Parathyroid adenoma (tissue), 2 donors: ENCODE measurements at regions not wholly inside any gene's neighbourhood (a gene's known extent, or its start where the extent isn't known, plus 50 kb on each side); places are given as distances from the start of the nearest gene placed in this dataset.

Source experiments
- H2AFZ ChIP-seq: fragments of 300-600 bp; sonication (generic); one replicate; pipeline ENCODE4 v1.7.0; 2017; ENCODE audit warnings: antibody characterized with exemption, mild to moderate bottlenecking
- H3K27ac ChIP-seq: fragments of 300-600 bp; sonication (generic); one replicate; pipeline ENCODE4 v1.7.0; 2017
- H3K27me3 ChIP-seq: fragments of 300-600 bp; sonication (generic); one replicate; pipeline ENCODE4 v1.7.0; 2017; ENCODE audit warnings: low read length; ENCODE audit not compliant: control insufficient read depth, insufficient read depth
- H3K36me3 ChIP-seq: fragments of 300-600 bp; sonication (generic); one replicate; pipeline ENCODE4 v1.7.0; 2017; ENCODE audit warnings: low read length; ENCODE audit not compliant: control insufficient read depth, insufficient read depth
- H3K4me1 ChIP-seq: fragments of 300-600 bp; sonication (generic); one replicate; pipeline ENCODE4 v1.7.0; 2017; ENCODE audit warnings: control low read depth
- H3K4me2 ChIP-seq: fragments of 300-600 bp; sonication (generic); one replicate; pipeline ENCODE4 v1.7.0; 2017; ENCODE audit warnings: low read length
- H3K4me3 ChIP-seq: fragments of 300-600 bp; sonication (generic); one replicate; pipeline ENCODE4 v1.7.0; 2017; ENCODE audit warnings: low read depth, low read length
- H3K79me2 ChIP-seq: fragments of 300-600 bp; sonication (generic); one replicate; pipeline ENCODE4 v1.7.0; 2017; ENCODE audit warnings: control low read depth
- H3K9ac ChIP-seq: fragments of 300-600 bp; sonication (generic); one replicate; pipeline ENCODE4 v1.7.0; 2017; ENCODE audit warnings: mild to moderate bottlenecking
- H3K9me3 ChIP-seq: fragments of 300-600 bp; sonication (generic); one replicate; pipeline ENCODE4 v1.7.0; 2017; ENCODE audit warnings: low read length; ENCODE audit not compliant: control insufficient read depth
- TF ChIP-seq, protein P1 (sequence below): fragments of 300-600 bp; sonication (generic); IDR thresholded peaks from one replicate; pipeline ENCODE4 v1.7.0; 2017; ENCODE audit warnings: antibody characterized with exemption, mild to moderate bottlenecking
- donor health status: primary hyperparathyroidism.

DNA sequence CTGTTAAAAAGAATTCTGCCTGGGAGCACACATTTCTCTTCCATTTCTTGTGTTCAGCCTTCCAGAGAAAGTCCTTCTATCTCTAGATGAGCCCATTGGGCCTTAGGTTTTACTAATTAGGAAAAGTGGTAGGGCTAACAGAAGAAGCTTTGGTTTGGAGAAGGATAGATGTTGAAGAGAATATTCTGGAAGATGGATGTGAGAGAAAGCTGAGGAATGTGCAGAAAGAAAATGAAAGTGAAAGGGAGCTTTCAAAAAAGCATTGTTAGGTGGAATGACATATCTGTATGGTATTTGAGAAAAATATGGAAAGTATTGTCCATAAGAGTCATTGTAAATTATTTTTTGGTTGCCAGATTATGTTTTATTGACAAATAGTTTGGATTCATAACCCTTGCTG lies 474.8 kb upstream of the SLIT2 start:
- Histone ChIP-seq H3K4me3 (no peak overlapping the region), H3K27ac (no peak overlapping the region), H3K4me2 (no peak overlapping the region), H2AFZ (no peak overlapping the region), H3K9ac (no peak overlapping the region), H3K4me1 (no peaks in the 10 kb centered on the region), H3K9me3 (no peaks in the 10 kb centered on the region), H3K27me3 (no peaks in the 10 kb centered on the region), H3K36me3 (no peaks in the 10 kb centered on the region), H3K79me2 (no peaks in the 10 kb centered on the region)
- TF ChIP-seq, protein P1, sequence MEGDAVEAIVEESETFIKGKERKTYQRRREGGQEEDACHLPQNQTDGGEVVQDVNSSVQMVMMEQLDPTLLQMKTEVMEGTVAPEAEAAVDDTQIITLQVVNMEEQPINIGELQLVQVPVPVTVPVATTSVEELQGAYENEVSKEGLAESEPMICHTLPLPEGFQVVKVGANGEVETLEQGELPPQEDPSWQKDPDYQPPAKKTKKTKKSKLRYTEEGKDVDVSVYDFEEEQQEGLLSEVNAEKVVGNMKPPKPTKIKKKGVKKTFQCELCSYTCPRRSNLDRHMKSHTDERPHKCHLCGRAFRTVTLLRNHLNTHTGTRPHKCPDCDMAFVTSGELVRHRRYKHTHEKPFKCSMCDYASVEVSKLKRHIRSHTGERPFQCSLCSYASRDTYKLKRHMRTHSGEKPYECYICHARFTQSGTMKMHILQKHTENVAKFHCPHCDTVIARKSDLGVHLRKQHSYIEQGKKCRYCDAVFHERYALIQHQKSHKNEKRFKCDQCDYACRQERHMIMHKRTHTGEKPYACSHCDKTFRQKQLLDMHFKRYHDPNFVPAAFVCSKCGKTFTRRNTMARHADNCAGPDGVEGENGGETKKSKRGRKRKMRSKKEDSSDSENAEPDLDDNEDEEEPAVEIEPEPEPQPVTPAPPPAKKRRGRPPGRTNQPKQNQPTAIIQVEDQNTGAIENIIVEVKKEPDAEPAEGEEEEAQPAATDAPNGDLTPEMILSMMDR: no peak

DNA sequence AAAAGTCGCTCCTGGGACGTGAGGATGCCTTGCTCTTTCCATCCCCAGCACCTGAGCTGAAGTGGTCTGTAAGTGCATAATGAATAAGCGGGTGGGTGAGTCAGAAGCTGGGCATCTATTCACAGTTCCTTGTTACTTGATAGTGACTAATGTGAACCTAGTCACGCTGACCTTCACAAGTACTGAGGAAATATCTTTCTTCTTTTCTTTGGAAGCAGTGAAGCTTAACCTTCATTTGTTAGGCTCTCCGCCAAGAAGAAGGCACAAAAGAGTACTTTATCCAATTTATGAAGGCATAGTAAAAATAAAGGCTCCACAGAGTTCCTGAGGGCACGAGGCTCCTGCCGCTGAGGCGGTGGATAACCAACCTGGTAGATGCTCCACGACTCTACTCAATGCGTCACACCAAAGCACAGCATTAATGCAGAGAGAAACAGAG lies 475.7 kb upstream of the SLIT2 start:
- H3K79me2 ChIP-seq: no peaks in the 10 kb centered on the region
- H3K9ac ChIP-seq: no peak overlapping the region
- no peak overlapping the region for H3K4me2 ChIP-seq
- H3K9me3 ChIP-seq: no peaks in the 10 kb centered on the region
- no peak overlapping the region for H2AFZ ChIP-seq
- no peaks in the 10 kb centered on the region for H3K27me3 ChIP-seq
- TF ChIP-seq, protein P1: no peak
- no peaks in the 10 kb centered on the region for H3K36me3 ChIP-seq
- no peak overlapping the region for H3K4me3 ChIP-seq
- no peaks in the 10 kb centered on the region for H3K4me1 ChIP-seq
- no peak overlapping the region for H3K27ac ChIP-seq

GRCh38 chr4:19774690-19775256 lies 476.9 kb upstream of the SLIT2 start:
- H3K4me3 ChIP-seq: no peak overlapping the region
- H3K36me3 ChIP-seq: no peaks in the 10 kb centered on the region
- no peaks in the 10 kb centered on the region for H3K4me1 ChIP-seq
- no peak overlapping the region for H3K4me2 ChIP-seq
- H3K79me2 ChIP-seq: no peaks in the 10 kb centered on the region
- no peak overlapping the region for H2AFZ ChIP-seq
- no peaks in the 10 kb centered on the region for H3K27me3 ChIP-seq
- H3K27ac ChIP-seq: no peak overlapping the region
- no peaks in the 10 kb centered on the region for H3K9me3 ChIP-seq
- TF ChIP-seq, protein P1: no peak
- no peak overlapping the region for H3K9ac ChIP-seq

GRCh38 chr4:19772581-19772980 lies 479.1 kb upstream of the SLIT2 start:
- Histone ChIP-seq H3K4me2 (no peak overlapping the region), H3K79me2 (no peaks in the 10 kb centered on the region), H3K9me3 (no peaks in the 10 kb centered on the region), H3K27ac (no peak overlapping the region), H3K4me3 (no peak overlapping the region), H2AFZ (no peak overlapping the region), H3K4me1 (no peaks in the 10 kb centered on the region), H3K9ac (no peak overlapping the region), H3K36me3 (no peaks in the 10 kb centered on the region), H3K27me3 (no peaks in the 10 kb centered on the region)
- TF ChIP-seq, protein P1: no peak

DNA sequence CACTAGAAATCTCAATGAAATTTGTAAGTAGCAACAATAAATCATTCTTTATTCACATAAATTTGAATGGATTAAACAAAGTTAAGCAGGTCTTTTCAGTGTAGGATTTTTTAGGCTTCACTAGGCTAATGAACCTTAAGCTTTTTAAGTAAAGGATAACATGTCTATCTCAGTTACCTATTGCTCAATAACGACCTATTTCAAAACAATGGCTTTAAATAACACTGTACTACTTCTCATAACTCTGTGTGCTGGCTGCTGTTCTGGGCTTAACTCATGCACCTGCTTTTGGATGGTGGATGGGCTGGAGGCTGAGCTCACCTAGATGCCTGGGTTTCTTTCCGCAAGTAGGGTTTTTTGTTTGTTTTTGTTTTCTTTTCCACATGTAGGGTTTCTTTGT lies 495.0 kb upstream of the SLIT2 start:
- TF ChIP-seq, protein P1: no peak
- H2AFZ ChIP-seq: no peak overlapping the region

More for the DNA sequence above, 495.0 kb upstream of the SLIT2 start:
- Histone ChIP-seq H3K4me1 (no peaks in the 10 kb centered on the region), H3K4me3 (no peak overlapping the region), H3K79me2 (no peaks in the 10 kb centered on the region), H3K9ac (no peak overlapping the region), H3K27ac (no peak overlapping the region), H3K4me2 (no peak overlapping the region), H3K9me3 (no peaks in the 10 kb centered on the region), H3K27me3 (no peaks in the 10 kb centered on the region), H3K36me3 (no peaks in the 10 kb centered on the region)
